GM23338 (cell line): ENCODE measurements at regions not wholly inside any gene's neighbourhood (a gene's known extent, or its start where the extent isn't known, plus 50 kb on each side); places are given as distances from the start of the nearest gene placed in this dataset.

Source experiments
- CTCF ChIP-seq, 2 experiments: fragments of 200-600 bp in 1 of 2; sonication (generic) in 1 of 2; conservative IDR thresholded peaks; 2 replicates each; pipeline versions ENCODE4 v1.5.1 to v1.6.1; 2016 to 2017; ENCODE audit warnings: antibody characterized with exemption in 2 of 2, low read depth in 2 of 2, mild to moderate bottlenecking in 2 of 2, moderate library complexity in 1 of 2
- EZH2 ChIP-seq: fragments of 200-600 bp; sonication (generic); IDR thresholded peaks from one replicate; pipeline ENCODE4 v1.8.0; 2017; ENCODE audit warnings: antibody characterized with exemption, mild to moderate bottlenecking, low read depth; ENCODE audit not compliant: unreplicated experiment
- EZH2phosphoT487 ChIP-seq: fragments of 200-600 bp; sonication (generic); IDR thresholded peaks from one replicate; pipeline ENCODE4 v1.8.1; 2018; ENCODE audit warnings: antibody characterized with exemption; ENCODE audit not compliant: unreplicated experiment
- NANOG ChIP-seq: IDR thresholded peaks from 2 replicates; pipeline ENCODE4 v1.6.1; 2016; ENCODE audit warnings: antibody characterized with exemption, borderline replicate concordance
- POLR2AphosphoS5 ChIP-seq: IDR thresholded peaks from 2 replicates; pipeline ENCODE4 v1.6.1; 2016; ENCODE audit warnings: antibody characterized with exemption, low read depth
- REST ChIP-seq: IDR thresholded peaks from one replicate; pipeline ENCODE4 v1.6.1; 2018; ENCODE audit warnings: antibody characterized with exemption; ENCODE audit not compliant: unreplicated experiment
- STAT1 ChIP-seq: IDR thresholded peaks from one replicate; pipeline ENCODE4 v1.6.1; 2016; ENCODE audit warnings: antibody characterized with exemption; ENCODE audit not compliant: unreplicated experiment

DNA sequence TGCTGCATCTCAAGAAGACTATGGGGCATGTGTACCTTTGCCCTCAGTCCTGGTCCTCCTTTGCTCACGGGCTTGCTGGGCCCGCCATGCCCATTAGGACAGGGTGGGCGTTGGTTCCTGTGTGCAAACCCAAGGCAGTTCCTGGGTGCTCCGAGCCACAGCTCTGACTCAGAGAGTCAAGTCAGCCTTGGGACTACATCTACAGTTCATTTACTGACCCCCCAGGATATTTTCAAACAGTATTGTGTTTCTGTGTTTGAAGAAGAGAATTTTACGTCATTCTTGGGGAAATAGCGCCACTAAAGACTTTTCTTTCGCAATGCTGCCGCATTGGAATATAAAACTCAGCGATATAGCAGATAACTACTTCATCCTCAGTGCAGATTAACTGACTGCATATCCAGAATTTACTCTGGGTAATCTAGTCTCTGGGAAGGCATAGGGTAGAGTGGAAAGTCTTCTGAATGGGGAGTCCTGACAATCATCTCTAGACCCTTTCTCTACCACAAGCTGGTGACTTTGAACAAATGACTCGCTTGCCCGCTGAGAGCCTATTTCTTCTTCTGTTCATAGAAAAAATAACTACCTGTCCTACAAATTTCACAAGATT lies 638.9 kb upstream of the FZD8 start:
- TF ChIP-seq POLR2AphosphoS5 (no peak), CTCF (conservative IDR thresholded peaks at IDR 0.05; ENCODE audit: low read depth in 2 of 2) (no peak), EZH2 (no peak), REST (no peak), EZH2phosphoT487 (no peak), NANOG (no peak), STAT1 (no peak)
